Spleen (tissue), 11 donors: ENCODE measurements at regions not wholly inside any gene's neighbourhood (a gene's known extent, or its start where the extent isn't known, plus 50 kb on each side); places are given as distances from the start of the nearest gene placed in this dataset.

Experiments used
- DNase-seq: peaks from one replicate; pipeline ENCODE4 v3.0.0-alpha.2; 2020
- H3K27ac ChIP-seq, 8 donors: fragments of 200-600 bp; sonication (generic) in 7 of 8; 1 replicate in 4 of 8; 2 replicates in 4 of 8; pipeline versions ENCODE4 v1.5.0 to v1.8.0; 2016 to 2021; ENCODE audit warnings: inconsistent platforms in 4 of 8, mild to moderate bottlenecking in 4 of 8, moderate library complexity in 1 of 8
- H3K27me3 ChIP-seq, 7 donors: fragments of 200-600 bp; sonication (generic) in 6 of 7; replicated peaks in 1 of 7; 1 replicate in 4 of 7; 2 replicates in 3 of 7; pipeline versions ENCODE4 v1.5.0 to v1.8.0; 2016 to 2021; ENCODE audit warnings: inconsistent platforms in 3 of 7, mild to moderate bottlenecking in 1 of 7
- H3K36me3 ChIP-seq, 6 donors: fragments of 200-600 bp; sonication (generic) in 5 of 6; 1 replicate in 4 of 6; 2 replicates in 2 of 6; pipeline versions ENCODE4 v1.5.0 to v1.8.0; 2016 to 2021; ENCODE audit warnings: inconsistent platforms in 2 of 6
- H3K4me1 ChIP-seq, 6 donors: fragments of 200-600 bp; sonication (generic) in 5 of 6; 1 replicate in 3 of 6; 2 replicates in 3 of 6; pipeline versions ENCODE4 v1.5.0 to v1.8.0; 2016 to 2021; ENCODE audit warnings: inconsistent platforms in 3 of 6
- H3K4me3 ChIP-seq, 8 donors: fragments of 200-600 bp; sonication (generic) in 7 of 8; 1 replicate in 4 of 8; 2 replicates in 4 of 8; pipeline versions ENCODE4 v1.5.0 to v1.8.0; 2016 to 2021; ENCODE audit warnings: inconsistent platforms in 4 of 8, mild to moderate bottlenecking in 4 of 8, moderate library complexity in 2 of 8
- H3K9me3 ChIP-seq, 8 donors: fragments of 200-600 bp; sonication (generic) in 7 of 8; 1 replicate in 4 of 8; 2 replicates in 4 of 8; pipeline versions ENCODE4 v1.5.0 to v1.8.0; 2016 to 2021; ENCODE audit warnings: inconsistent platforms in 4 of 8
- CTCF ChIP-seq, 11 experiments: fragments of 200-600 bp in 7 of 11; fragments of 450-650 bp in 4 of 11; sonication (generic) in 4 of 11; IDR thresholded peaks in 8 of 11; conservative IDR thresholded peaks in 3 of 11; 1 replicate in 7 of 11; 2 replicates in 4 of 11; pipeline versions ENCODE4 v1.4.0 to v1.8.0; 2016 to 2021; ENCODE audit warnings: antibody characterized with exemption in 11 of 11, inconsistent platforms in 4 of 11, mild to moderate bottlenecking in 1 of 11
- POLR2A ChIP-seq, 3 donors: fragments of 450-650 bp; IDR thresholded peaks; one replicate each; pipeline ENCODE4 v1.5.1; 2017; ENCODE audit warnings: antibody characterized with exemption in 3 of 3, mild to moderate bottlenecking in 1 of 3
- POLR2AphosphoS5 ChIP-seq, 3 donors: sonication (generic); formaldehyde crosslinking; IDR thresholded peaks; one replicate each; pipeline ENCODE4 v1.5.1; 2017; ENCODE audit warnings: antibody characterized with exemption in 3 of 3
- WGBS, 5 donors: extraction: QIAGEN DNeasy Blood & Tissue Kit in 3 of 5; methylation state at CpG; one replicate each; pipeline versions ENCODE4 v1.1.5 to v1.1.7; 2013 to 2018; 5-methylcytosine and 5-hydroxymethylcytosine counted together
- intact Hi-C: fragments of 100-400 bp; cut with DNase I; formaldehyde crosslinking; loops from one replicate; pipeline ENCODE4 v1.15.0; 2023; ENCODE audit warnings: low total_unique reads
- donor health status: healthy with polysubstance abuse.
- donor health status: DM: no; HTN: no; CAD: no; lungs with moderate emphysema.
- donor health status: DM: no; HTN: no; CAD: no.
- donor health status: Bipolar disorder and iron deficiency.
- donor health status: healthy.
- donor health status: DM: no; HTN: no; CAD: no.
- donor health status: DM: yes; HTN: yes; CAD: no.

DNA sequence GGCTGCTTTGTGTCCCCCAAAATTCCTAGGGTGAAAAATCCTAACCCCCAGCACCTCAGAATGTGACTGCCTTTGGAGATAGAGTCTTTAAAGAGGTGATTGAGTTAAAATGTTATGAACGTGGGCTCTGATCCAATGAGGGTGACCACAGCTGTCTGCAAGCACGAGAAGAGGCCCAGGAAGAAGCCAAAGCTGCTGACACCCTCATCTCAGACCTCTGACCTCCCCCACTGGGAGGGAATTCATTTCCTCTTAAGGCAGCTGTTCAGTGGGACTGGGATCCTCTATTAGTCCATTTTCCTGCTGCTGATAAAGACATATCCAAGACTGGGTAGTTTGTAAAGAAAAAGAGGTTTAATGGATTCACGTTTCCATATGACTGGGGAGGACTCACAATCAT is 544.4 kb downstream of the DCDC2C start:
- no peaks in the 10 kb centered on the region for H3K27me3 ChIP-seq
- no peak for DNase-seq
- peaks cover 0 to 5% (median 0%) of the 10 kb centered on the region in 8 donors for H3K9me3 ChIP-seq
- WGBS, 5 donors = 34 to 50% (median 47%) methylated on average over 3 of the region's 3 CpGs
- no peaks in the 10 kb centered on the region for H3K36me3 ChIP-seq
- no peak overlapping the region for H3K27ac ChIP-seq
- H3K4me1 ChIP-seq = no peaks in the 10 kb centered on the region
- TF ChIP-seq POLR2AphosphoS5 (IDR thresholded peaks at IDR 0.05) (no peak), CTCF (IDR thresholded peaks at IDR 0.05 in 8 of 11, conservative IDR thresholded peaks at IDR 0.05 in 3 of 11) (no peak)
- no peak overlapping the region for H3K4me3 ChIP-seq
- intact Hi-C loops = no loop called here

- Histone ChIP-seq H3K4me1 (no peaks in the 10 kb centered on the region), H3K9me3 (no peaks in the 10 kb centered on the region), H3K36me3 (no peaks in the 10 kb centered on the region), H3K4me3 (no peak overlapping the region), H3K27me3 (no peaks in the 10 kb centered on the region), H3K27ac (no peak overlapping the region)
- DNase-seq = no peak
- WGBS, 5 donors = 74 to 86% (median 84%) methylated on average over 4 of the region's 4 CpGs
- intact Hi-C loops = no loop called here
- TF ChIP-seq CTCF (IDR thresholded peaks at IDR 0.05 in 8 of 11, conservative IDR thresholded peaks at IDR 0.05 in 3 of 11) = no peak
- TF ChIP-seq POLR2AphosphoS5 (IDR thresholded peaks at IDR 0.05) = no peak
- no peak for TF ChIP-seq POLR2A (IDR thresholded peaks at IDR 0.05)
These were observed 552.1 kb downstream of the DCDC2C start for GRCh38 chr2:4255491-4255890.

DNA sequence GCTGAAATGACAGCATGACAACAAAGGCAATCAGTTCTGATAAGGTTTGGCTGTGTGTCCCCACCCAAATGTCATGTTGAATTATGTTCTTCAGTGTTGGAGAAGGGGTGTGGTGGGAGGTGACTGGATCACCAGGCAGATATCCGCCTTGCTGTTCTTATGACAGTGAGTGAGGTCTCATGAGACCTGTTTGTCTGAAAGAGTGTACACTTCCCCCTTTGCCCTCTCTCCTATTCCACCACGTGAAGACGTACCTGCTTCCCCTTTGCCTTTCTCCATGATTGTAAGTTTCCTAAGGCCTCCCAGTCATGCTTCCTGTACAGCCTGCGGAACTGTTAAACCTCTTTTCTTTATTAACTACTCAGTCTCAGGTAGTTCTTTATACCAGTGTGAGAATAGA is 553.0 kb downstream of the DCDC2C start:
- H3K36me3 ChIP-seq = no peaks in the 10 kb centered on the region

DNA sequence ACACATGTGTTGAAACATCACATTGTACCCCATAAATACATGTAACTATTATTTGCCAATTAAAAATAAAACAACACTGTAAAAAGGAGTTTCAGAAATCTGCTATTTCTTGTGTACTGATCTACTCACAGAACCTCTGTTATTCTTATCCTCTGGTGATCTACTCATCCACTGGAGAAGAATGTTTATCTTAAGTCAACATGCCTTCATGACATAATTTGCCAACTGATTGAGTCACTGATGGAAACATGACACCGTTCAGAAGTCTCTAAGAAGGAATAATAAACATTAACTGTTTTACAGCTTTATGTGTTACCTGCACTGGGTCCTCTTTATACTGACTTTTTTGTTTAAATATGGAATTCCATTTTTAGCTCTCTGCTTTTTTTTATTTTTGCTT is 555.2 kb downstream of the DCDC2C start:
- WGBS, 5 donors = 58 to 76% (median 73%) methylated on average over 1 of the region's 1 CpG
- no peaks in the 10 kb centered on the region for H3K36me3 ChIP-seq
- H3K27ac ChIP-seq = no peak overlapping the region
- intact Hi-C loops = no loop called here
- H3K4me3 ChIP-seq = no peak overlapping the region
- TF ChIP-seq CTCF (IDR thresholded peaks at IDR 0.05 in 8 of 11, conservative IDR thresholded peaks at IDR 0.05 in 3 of 11) = no peak
- no peak for TF ChIP-seq POLR2AphosphoS5 (IDR thresholded peaks at IDR 0.05)
- DNase-seq = no peak
- H3K4me1 ChIP-seq = no peaks in the 10 kb centered on the region
- H3K27me3 ChIP-seq = no peaks in the 10 kb centered on the region
- H3K9me3 ChIP-seq = no peaks in the 10 kb centered on the region

More for the DNA sequence above, 553.0 kb downstream of the DCDC2C start:
- intact Hi-C loops = no loop called here
- 42 to 51% (median 48%) methylated on average over 4 of the region's 4 CpGs for WGBS, 5 donors
- no peak for DNase-seq
- Histone ChIP-seq H3K4me1 (no peaks in the 10 kb centered on the region), H3K27me3 (no peaks in the 10 kb centered on the region), H3K4me3 (no peak overlapping the region), H3K27ac (no peak overlapping the region), H3K9me3 (no peaks in the 10 kb centered on the region)
- no peak for TF ChIP-seq POLR2A (IDR thresholded peaks at IDR 0.05)
- TF ChIP-seq POLR2AphosphoS5 (IDR thresholded peaks at IDR 0.05) = no peak
- no peak for TF ChIP-seq CTCF (IDR thresholded peaks at IDR 0.05 in 8 of 11, conservative IDR thresholded peaks at IDR 0.05 in 3 of 11)
